Lower leg skin (tissue), 4 donors: ENCODE measurements at regions not wholly inside any gene's neighbourhood (a gene's known extent, or its start where the extent isn't known, plus 50 kb on each side); places are given as distances from the start of the nearest gene placed in this dataset.

Experiments used
- DNase-seq, 2 donors: peaks; one replicate each; pipeline ENCODE4 v3.0.0-alpha.2; 2019; ENCODE audit warnings: low spot score in 2 of 2
- H3K4me3 ChIP-seq: fragments of 200-600 bp; sonication (generic); 2 replicates; pipeline ENCODE4 v1.5.1; 2017; ENCODE audit warnings: mild to moderate bottlenecking, low read depth; ENCODE audit not compliant: poor library complexity, severe bottlenecking
- POLR2A ChIP-seq, 2 donors: fragments of 450-650 bp; IDR thresholded peaks; one replicate each; pipeline ENCODE4 v1.6.1; 2016 to 2017; ENCODE audit warnings: antibody characterized with exemption in 2 of 2, mild to moderate bottlenecking in 1 of 2, moderate library complexity in 1 of 2
- WGBS, 2 donors: methylation state at CpG; one replicate each; pipeline ENCODE4 v1.1.5; 2018; 5-methylcytosine and 5-hydroxymethylcytosine counted together
- intact Hi-C: fragments of 100-400 bp; cut with DNase I; formaldehyde crosslinking; loops from one replicate; pipeline ENCODE4 v1.15.0; 2023; ENCODE audit warnings: low total_unique reads
- TF ChIP-seq, protein P1 (sequence below), 3 donors: fragments of 450-650 bp; IDR thresholded peaks; one replicate each; pipeline ENCODE4 v1.5.1; 2016; ENCODE audit warnings: antibody characterized with exemption in 3 of 3, mild to moderate bottlenecking in 3 of 3, moderate library complexity in 2 of 3

DNA sequence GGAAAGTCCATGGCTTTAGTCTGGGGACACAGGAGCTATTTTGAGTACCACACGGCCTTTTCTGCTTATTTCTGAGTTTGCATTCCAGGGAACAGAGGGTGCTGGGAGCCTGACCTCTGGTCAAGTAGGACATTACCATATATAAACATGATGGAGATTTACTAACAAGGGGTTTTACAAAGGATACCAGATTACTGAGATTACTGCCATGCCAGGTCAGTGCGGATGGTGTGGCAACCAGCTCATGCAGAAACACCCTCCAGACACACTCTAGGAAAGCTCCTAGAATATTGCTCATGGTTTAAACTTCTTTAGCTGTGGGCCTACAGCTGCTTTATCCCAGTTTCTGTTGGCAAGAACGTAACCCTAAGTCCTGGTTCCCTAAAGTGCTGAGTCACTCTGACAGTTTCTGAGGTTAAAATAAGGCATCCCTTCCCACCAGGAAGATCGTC, 54.3 kb upstream of the AGTR1 start:
- TF ChIP-seq, protein P1, sequence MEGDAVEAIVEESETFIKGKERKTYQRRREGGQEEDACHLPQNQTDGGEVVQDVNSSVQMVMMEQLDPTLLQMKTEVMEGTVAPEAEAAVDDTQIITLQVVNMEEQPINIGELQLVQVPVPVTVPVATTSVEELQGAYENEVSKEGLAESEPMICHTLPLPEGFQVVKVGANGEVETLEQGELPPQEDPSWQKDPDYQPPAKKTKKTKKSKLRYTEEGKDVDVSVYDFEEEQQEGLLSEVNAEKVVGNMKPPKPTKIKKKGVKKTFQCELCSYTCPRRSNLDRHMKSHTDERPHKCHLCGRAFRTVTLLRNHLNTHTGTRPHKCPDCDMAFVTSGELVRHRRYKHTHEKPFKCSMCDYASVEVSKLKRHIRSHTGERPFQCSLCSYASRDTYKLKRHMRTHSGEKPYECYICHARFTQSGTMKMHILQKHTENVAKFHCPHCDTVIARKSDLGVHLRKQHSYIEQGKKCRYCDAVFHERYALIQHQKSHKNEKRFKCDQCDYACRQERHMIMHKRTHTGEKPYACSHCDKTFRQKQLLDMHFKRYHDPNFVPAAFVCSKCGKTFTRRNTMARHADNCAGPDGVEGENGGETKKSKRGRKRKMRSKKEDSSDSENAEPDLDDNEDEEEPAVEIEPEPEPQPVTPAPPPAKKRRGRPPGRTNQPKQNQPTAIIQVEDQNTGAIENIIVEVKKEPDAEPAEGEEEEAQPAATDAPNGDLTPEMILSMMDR (IDR thresholded peaks at IDR 0.05) = no peak
- TF ChIP-seq POLR2A (IDR thresholded peaks at IDR 0.05) = no peak
- intact Hi-C loops = no loop called here
- WGBS, 2 donors = 51 to 55% methylated on average over 4 of the region's 4 CpGs
- DNase-seq = no peak
- H3K4me3 ChIP-seq = no peak overlapping the region

DNA sequence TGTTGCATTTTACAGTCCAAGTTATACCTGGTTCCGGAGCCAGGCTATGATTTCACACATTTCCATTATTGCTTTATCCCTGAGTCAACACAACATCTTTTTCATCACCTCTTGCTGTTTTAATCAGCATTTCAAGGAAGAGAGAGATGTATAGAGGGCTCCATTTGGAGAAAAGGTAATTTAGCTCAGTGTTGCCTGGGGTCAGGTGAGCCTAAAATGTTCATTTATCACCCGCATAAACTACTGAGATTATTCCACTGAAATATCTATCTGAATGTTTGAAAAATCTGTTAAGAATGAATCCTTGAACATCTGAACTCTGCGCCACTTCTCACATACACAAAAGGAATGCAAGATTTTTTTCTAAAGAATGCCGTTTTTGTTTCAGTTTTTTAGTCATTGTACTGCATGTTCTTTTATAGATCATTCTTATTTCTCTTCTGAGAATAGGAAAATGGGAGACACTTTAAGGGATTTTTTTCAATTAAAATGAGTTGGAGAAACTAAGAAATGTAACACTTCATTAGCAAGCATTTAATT, 51.5 kb upstream of the AGTR1 start:
- no peak for DNase-seq
- TF ChIP-seq, protein P1 (IDR thresholded peaks at IDR 0.05) = no peak
- no peak for TF ChIP-seq POLR2A (IDR thresholded peaks at IDR 0.05)
- no peak overlapping the region for H3K4me3 ChIP-seq
- intact Hi-C loops = no loop called here
- 69 to 75% methylated on average over 4 of the region's 4 CpGs for WGBS, 2 donors
